ENCODE measurements at regions not wholly inside any gene's neighbourhood (a gene's known extent, or its start where the extent isn't known, plus 50 kb on each side); places are given as distances from the start of the nearest gene placed in this dataset.

- Histone ChIP-seq H4K8ac (ENCODE audit: extremely low read depth, insufficient read depth, low read length) (no peak overlapping the region), H3K56ac (replicated peaks; ENCODE audit: insufficient read length, low read depth, low read length) (no peak overlapping the region), H3K27ac (ENCODE audit: low read depth, low read length) (no peak overlapping the region), H3K23me2 (ENCODE audit: low read depth, low read length) (no peaks in the 10 kb centered on the region), H3K14ac (ENCODE audit: insufficient read length) (no peak overlapping the region), H2AFZ (ENCODE audit: low read length) (no peak overlapping the region), H3K36me3 (ENCODE audit: control insufficient read depth in 2 of 4, insufficient read depth in 4 of 4, low read length in 3 of 4) (no peaks in the 10 kb centered on the region), H2AK5ac (ENCODE audit: low read depth, low read length) (no peak overlapping the region), H3K4me2 (ENCODE audit: insufficient read depth in 1 of 2, low read depth in 2 of 2, low read length in 2 of 2) (no peak overlapping the region), H2BK12ac (ENCODE audit: low read depth, low read length) (no peak overlapping the region), H3K79me1 (ENCODE audit: low read depth, low read length) (no peaks in the 10 kb centered on the region), H3K18ac (ENCODE audit: extremely low read depth, low read length) (no peak overlapping the region), H3K4me3 (ENCODE audit: extremely low read depth in 1 of 4, insufficient read depth in 2 of 4, low read depth in 3 of 4, low read length in 4 of 4) (no peak overlapping the region), H4K91ac (replicated peaks; ENCODE audit: insufficient read length, low read length) (no peak overlapping the region), H3K9me3 (ENCODE audit: insufficient read depth in 2 of 2, low read depth in 1 of 2, low read length in 1 of 2) (no peaks in the 10 kb centered on the region), H3K9ac (replicated peaks in 1 of 4; ENCODE audit: extremely low read depth in 1 of 4, low read depth in 3 of 4, low read length in 3 of 4) (no peak overlapping the region), H3K4me1 (replicated peaks in 1 of 4; ENCODE audit: control insufficient read depth in 3 of 4, insufficient read depth in 4 of 4, low read length in 3 of 4) (no peaks in the 10 kb centered on the region), H3K23ac (ENCODE audit: insufficient read length) (no peak overlapping the region), H3K4ac (replicated peaks; ENCODE audit: insufficient read length, low read depth, low read length) (no peak overlapping the region), H4K20me1 (replicated peaks in 1 of 2; ENCODE audit: control insufficient read depth in 1 of 2, insufficient read depth in 2 of 2, low read length in 2 of 2) (no peaks in the 10 kb centered on the region), H2BK15ac (ENCODE audit: low read length) (no peak overlapping the region), H2BK5ac (ENCODE audit: low read depth, low read length) (no peak overlapping the region), H2BK20ac (ENCODE audit: low read length) (no peak overlapping the region), H2BK120ac (replicated peaks; ENCODE audit: low read depth, low read length) (no peak overlapping the region), H3K79me2 (ENCODE audit: control insufficient read depth in 1 of 2, insufficient read depth in 2 of 2, low read length in 2 of 2) (no peaks in the 10 kb centered on the region), H4K5ac (ENCODE audit: insufficient read length, low read depth, low read length) (no peak overlapping the region), H3K27me3 (replicated peaks in 1 of 4; ENCODE audit: control insufficient read depth in 3 of 4, extremely low read depth in 1 of 4, insufficient read depth in 3 of 4, low read length in 3 of 4) (no peaks in the 10 kb centered on the region)
- no peak for DNase-seq (ENCODE audit: low read depth in 1 of 2, low spot score in 2 of 2)
- no peak for TF ChIP-seq KDM5A (IDR thresholded peaks at IDR 0.05; ENCODE audit: low read length)
- 83% methylated on average over 2 of the region's 2 CpGs; no CpG with 5 or more reads in 1 of the 2 experiments for WGBS, 2 experiments (ENCODE audit: extremely low coverage in 1 of 2, insufficient coverage in 1 of 2, insufficient read length in 1 of 2, insufficient replicate concordance in 2 of 2, low coverage in 1 of 2, low lambda C conversion rate in 2 of 2, missing lambda C conversion rate in 1 of 2)
- ChIA-PET POLR2A (ENCODE audit: partially characterized antibody) (no interaction called here), CTCF (ENCODE audit: partially characterized antibody) (interaction anchor here (0.6 kb wide), 1 partner anchor 554 kb away, joined by 3 read pairs; no protein-coding TSS in a partner anchor)
- FAIRE-seq = no peak
These were observed 396.8 kb upstream of the RASGRP1 start for GRCh38 chr15:38961456-38961855.
